ENCODE measurements at regions not wholly inside any gene's neighbourhood (a gene's known extent, or its start where the extent isn't known, plus 50 kb on each side); places are given as distances from the start of the nearest gene placed in this dataset.

GRCh38 chr6:105621564-105622175 is 218.8 kb upstream of the PREP start:
- Histone ChIP-seq H3K4me1 (no peaks in the 10 kb centered on the region), H3K4me3 (no peak overlapping the region), H3K9me3 (no peaks in the 10 kb centered on the region), H3K36me3 (no peaks in the 10 kb centered on the region), H3K27ac (no peak overlapping the region), H3K27me3 (no peaks in the 10 kb centered on the region)
- no peak for DNase-seq (ENCODE audit: low spot score)
- TF ChIP-seq, protein P1, sequence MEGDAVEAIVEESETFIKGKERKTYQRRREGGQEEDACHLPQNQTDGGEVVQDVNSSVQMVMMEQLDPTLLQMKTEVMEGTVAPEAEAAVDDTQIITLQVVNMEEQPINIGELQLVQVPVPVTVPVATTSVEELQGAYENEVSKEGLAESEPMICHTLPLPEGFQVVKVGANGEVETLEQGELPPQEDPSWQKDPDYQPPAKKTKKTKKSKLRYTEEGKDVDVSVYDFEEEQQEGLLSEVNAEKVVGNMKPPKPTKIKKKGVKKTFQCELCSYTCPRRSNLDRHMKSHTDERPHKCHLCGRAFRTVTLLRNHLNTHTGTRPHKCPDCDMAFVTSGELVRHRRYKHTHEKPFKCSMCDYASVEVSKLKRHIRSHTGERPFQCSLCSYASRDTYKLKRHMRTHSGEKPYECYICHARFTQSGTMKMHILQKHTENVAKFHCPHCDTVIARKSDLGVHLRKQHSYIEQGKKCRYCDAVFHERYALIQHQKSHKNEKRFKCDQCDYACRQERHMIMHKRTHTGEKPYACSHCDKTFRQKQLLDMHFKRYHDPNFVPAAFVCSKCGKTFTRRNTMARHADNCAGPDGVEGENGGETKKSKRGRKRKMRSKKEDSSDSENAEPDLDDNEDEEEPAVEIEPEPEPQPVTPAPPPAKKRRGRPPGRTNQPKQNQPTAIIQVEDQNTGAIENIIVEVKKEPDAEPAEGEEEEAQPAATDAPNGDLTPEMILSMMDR (IDR thresholded peaks at IDR 0.05), result no peak

DNA sequence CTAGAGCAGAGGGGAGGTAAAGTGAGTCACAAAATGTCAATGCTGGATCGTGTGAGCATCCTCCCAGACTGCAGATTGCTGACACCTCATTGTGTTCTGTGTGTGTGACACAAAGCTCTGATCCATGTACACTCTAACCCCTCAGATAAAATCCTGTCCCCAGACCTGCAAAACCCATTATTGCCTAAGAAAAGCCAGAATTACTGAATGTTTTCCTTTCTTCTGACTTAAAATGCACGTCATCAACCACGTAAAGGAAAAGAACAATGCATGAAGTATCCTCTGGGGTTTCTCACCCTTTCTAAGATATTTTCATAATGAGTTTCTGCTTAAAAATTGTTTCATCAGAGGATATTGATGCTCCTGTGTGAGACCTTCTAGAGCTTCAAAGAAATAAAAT is 218.0 kb upstream of the PREP start:
- Histone ChIP-seq H3K27me3 (no peaks in the 10 kb centered on the region), H3K9me3 (no peaks in the 10 kb centered on the region), H3K27ac (no peak overlapping the region), H3K4me1 (no peaks in the 10 kb centered on the region), H3K4me3 (no peak overlapping the region), H3K36me3 (no peaks in the 10 kb centered on the region)
- TF ChIP-seq, protein P1 (IDR thresholded peaks at IDR 0.05), result no peak
- DNase-seq (ENCODE audit: low spot score), result no peak

GRCh38 chr6:105619971-105620741 is 217.3 kb upstream of the PREP start:
- no peaks in the 10 kb centered on the region for H3K9me3 ChIP-seq
- no peak overlapping the region for H3K27ac ChIP-seq
- no peaks in the 10 kb centered on the region for H3K27me3 ChIP-seq
- no peaks in the 10 kb centered on the region for H3K36me3 ChIP-seq
- no peak overlapping the region for H3K4me3 ChIP-seq
- TF ChIP-seq, protein P1 (IDR thresholded peaks at IDR 0.05), result no peak
- DNase-seq (ENCODE audit: low spot score), result no peak
- H3K4me1 ChIP-seq, result no peaks in the 10 kb centered on the region

DNA sequence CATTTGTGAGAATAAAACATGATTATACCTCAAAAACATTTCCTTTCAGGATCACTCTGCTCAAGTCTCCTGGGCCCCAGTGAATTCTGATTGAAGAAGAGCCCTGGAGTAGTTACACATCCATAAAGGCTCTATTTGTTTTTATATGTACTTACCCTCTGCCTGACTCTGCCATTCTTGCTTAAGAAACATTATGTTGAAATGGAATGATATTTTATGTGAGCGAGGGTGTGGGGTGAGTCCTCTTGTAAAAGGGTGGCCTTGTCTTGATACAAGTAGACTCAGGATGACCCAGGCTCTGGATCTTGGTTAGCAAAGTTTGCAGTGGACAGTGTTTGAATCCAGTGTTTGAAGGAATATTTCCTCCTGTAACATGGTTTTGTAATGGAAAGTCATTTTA is 215.4 kb upstream of the PREP start:
- H3K9me3 ChIP-seq, result no peaks in the 10 kb centered on the region
- TF ChIP-seq, protein P1 (IDR thresholded peaks at IDR 0.05), result no peak
- H3K36me3 ChIP-seq, result no peaks in the 10 kb centered on the region
- H3K27ac ChIP-seq, result no peak overlapping the region
- no peaks in the 10 kb centered on the region for H3K27me3 ChIP-seq
- H3K4me3 ChIP-seq, result no peak overlapping the region
- DNase-seq (ENCODE audit: low spot score), result no peak
- no peaks in the 10 kb centered on the region for H3K4me1 ChIP-seq

- Histone ChIP-seq H3K27me3 (no peaks in the 10 kb centered on the region), H3K4me3 (no peak overlapping the region), H3K36me3 (no peaks in the 10 kb centered on the region), H3K27ac (no peak overlapping the region), H3K9me3 (no peaks in the 10 kb centered on the region), H3K4me1 (no peaks in the 10 kb centered on the region)
- TF ChIP-seq, protein P1 (IDR thresholded peaks at IDR 0.05), result no peak
- DNase-seq (ENCODE audit: low spot score), result no peak
Observed at GRCh38 chr6:105616521-105616920, 213.6 kb upstream of the PREP start.
